GM23248 (cell line): ENCODE measurements at regions not wholly inside any gene's neighbourhood (a gene's known extent, or its start where the extent isn't known, plus 50 kb on each side); places are given as distances from the start of the nearest gene placed in this dataset.

Experiments
- DNase-seq: peaks from one replicate; pipeline ENCODE4 v3.0.0-alpha.2; 2015
- H2AFZ ChIP-seq: fragments of 200-600 bp; sonication (generic); 2 replicates; pipeline ENCODE4 v1.6.1; 2016; ENCODE audit warnings: antibody characterized with exemption
- H3F3A ChIP-seq: fragments of 200-600 bp; sonication (generic); 2 replicates; pipeline ENCODE4 v1.6.1; 2016; ENCODE audit warnings: mild to moderate bottlenecking, antibody characterized with exemption, mixed run types; ENCODE audit not compliant: insufficient read depth
- H3K27ac ChIP-seq: fragments of 200-600 bp; sonication (generic); 2 replicates; pipeline ENCODE4 v1.5.1; 2016; ENCODE audit warnings: mild to moderate bottlenecking
- H3K27me3 ChIP-seq: fragments of 200-600 bp; sonication (generic); replicated peaks from 2 replicates; pipeline ENCODE4 v1.6.1; 2016; ENCODE audit warnings: mild to moderate bottlenecking; ENCODE audit not compliant: insufficient read depth
- H3K36me3 ChIP-seq: fragments of 200-600 bp; sonication (generic); 2 replicates; pipeline ENCODE4 v1.6.1; 2016; ENCODE audit warnings: low read depth, mild to moderate bottlenecking
- H3K4me1 ChIP-seq: fragments of 200-600 bp; sonication (generic); 2 replicates; pipeline ENCODE4 v1.6.1; 2016; ENCODE audit warnings: mild to moderate bottlenecking; ENCODE audit not compliant: insufficient read depth
- H3K4me2 ChIP-seq: fragments of 200-600 bp; sonication (generic); one replicate; pipeline ENCODE4 v1.6.1; 2016; ENCODE audit warnings: mild to moderate bottlenecking; ENCODE audit not compliant: unreplicated experiment
- H3K4me3 ChIP-seq: fragments of 200-600 bp; sonication (generic); 2 replicates; pipeline ENCODE4 v1.5.1; 2016; ENCODE audit warnings: mild to moderate bottlenecking
- H3K79me2 ChIP-seq: fragments of 200-600 bp; sonication (generic); 2 replicates; pipeline ENCODE4 v1.6.1; 2016; ENCODE audit warnings: mild to moderate bottlenecking; ENCODE audit not compliant: insufficient read depth
- H3K9ac ChIP-seq: fragments of 200-600 bp; sonication (generic); 2 replicates; pipeline ENCODE4 v1.6.1; 2016; ENCODE audit warnings: mild to moderate bottlenecking
- H3K9me2 ChIP-seq: fragments of 200-600 bp; sonication (generic); 2 replicates; pipeline ENCODE4 v1.6.1; 2016; ENCODE audit warnings: mixed run types, mild to moderate bottlenecking, moderate library complexity; ENCODE audit not compliant: insufficient read depth
- H3K9me3 ChIP-seq: fragments of 200-600 bp; sonication (generic); one replicate; pipeline ENCODE4 v1.6.1; 2017; ENCODE audit warnings: low read depth
- H4K20me1 ChIP-seq: fragments of 200-600 bp; sonication (generic); 2 replicates; pipeline ENCODE4 v1.6.0; 2016; ENCODE audit not compliant: insufficient read depth
- EZH2 ChIP-seq: fragments of 200-600 bp; sonication (generic); IDR thresholded peaks from 2 replicates; pipeline ENCODE4 v1.6.1; 2018; ENCODE audit warnings: antibody characterized with exemption, mild to moderate bottlenecking; ENCODE audit not compliant: insufficient read depth, poor library complexity, severe bottlenecking
- EZH2phosphoT487 ChIP-seq: fragments of 200-600 bp; sonication (generic); IDR thresholded peaks from 2 replicates; pipeline ENCODE4 v1.6.1; 2018; ENCODE audit warnings: antibody characterized with exemption, moderate library complexity, mild to moderate bottlenecking, low read depth; ENCODE audit not compliant: insufficient read depth
- WGBS, 2 experiments: methylation state at CpG; one replicate each; pipeline ENCODE4 v1.1.6; 2015 to 2017; ENCODE audit warnings: low lambda C conversion rate in 2 of 2, low coverage in 1 of 2; ENCODE audit errors: missing lambda C conversion rate in 2 of 2; 5-methylcytosine and 5-hydroxymethylcytosine counted together
- in situ Hi-C: fragments of 300-500 bp; cut with MboI; formaldehyde crosslinking; loops from 2 replicates; pipeline ENCODE4 v1.15.0; 2020

GRCh38 chr10:2972216-2972615, 95.1 kb upstream of the PFKP start:
- no peaks in the 10 kb centered on the region for H3K79me2 ChIP-seq
- in situ Hi-C loops, result no loop called here
- H3K27me3 ChIP-seq, result peaks cover 2% of the 10 kb centered on the region; the same call in 1 of the 2 replicates
- peaks cover 10% of the 10 kb centered on the region for H3K4me1 ChIP-seq
- H3K27ac ChIP-seq, result no peak overlapping the region
- no peaks in the 10 kb centered on the region for H3K36me3 ChIP-seq
- no peaks in the 10 kb centered on the region for H4K20me1 ChIP-seq
- H3K9me3 ChIP-seq, result no peaks in the 10 kb centered on the region
- H3K9me2 ChIP-seq, result no peaks in the 10 kb centered on the region
- no peak overlapping the region for H3K4me2 ChIP-seq
- WGBS, 2 experiments, result 66 to 69% methylated on average over 7 of the region's 7 CpGs
- H3K9ac ChIP-seq, result no peak overlapping the region
- H3K4me3 ChIP-seq, result no peak overlapping the region
- peaks cover 12% of the 10 kb centered on the region for H3F3A ChIP-seq
- H2AFZ ChIP-seq, result no peak overlapping the region
- DNase-seq, result no peak
- TF ChIP-seq EZH2, result no peak
- no peak for TF ChIP-seq EZH2phosphoT487

DNA sequence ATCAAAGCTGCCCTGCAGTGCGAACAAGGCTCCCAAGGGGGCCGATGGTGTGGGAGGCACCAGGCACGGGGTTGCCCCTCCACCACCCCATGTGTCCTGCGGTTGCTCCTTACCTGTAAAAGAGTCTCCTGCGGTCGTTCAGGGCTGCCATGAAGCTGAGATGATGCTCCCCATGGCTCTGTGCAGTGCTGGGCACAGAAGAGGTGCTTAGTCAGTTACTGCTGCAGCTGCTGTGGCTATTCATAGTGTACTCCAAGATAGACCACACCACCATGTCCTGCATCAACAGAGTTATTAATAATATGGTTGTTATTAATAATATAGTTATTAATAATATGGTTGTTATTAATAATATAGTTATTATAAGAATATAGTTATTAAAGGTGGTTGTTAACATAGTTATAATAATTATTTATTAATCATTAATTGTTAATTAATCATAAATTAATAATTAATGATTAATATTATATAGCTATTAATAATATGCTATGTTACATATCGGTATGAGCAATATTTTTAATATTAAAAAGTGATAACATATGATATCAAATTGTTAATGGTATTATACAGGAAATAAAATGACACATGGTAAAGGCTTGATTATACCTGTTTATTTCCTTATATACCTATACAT, 97.0 kb upstream of the PFKP start:
- Histone ChIP-seq H3K4me3 (no peak overlapping the region), H3K9ac (no peak overlapping the region), H3K79me2 (no peaks in the 10 kb centered on the region), H3K27me3 (peaks cover 10% of the 10 kb centered on the region), H4K20me1 (no peaks in the 10 kb centered on the region), H3F3A (peaks cover 12% of the 10 kb centered on the region), H3K4me1 (peaks cover 10% of the 10 kb centered on the region), H3K4me2 (no peak overlapping the region), H2AFZ (no peak overlapping the region), H3K9me2 (no peaks in the 10 kb centered on the region), H3K27ac (no peak overlapping the region), H3K9me3 (no peaks in the 10 kb centered on the region), H3K36me3 (no peaks in the 10 kb centered on the region)
- in situ Hi-C loops, result no loop called here
- 44 to 45% methylated on average over 7 of the region's 7 CpGs for WGBS, 2 experiments
- no peak for DNase-seq
- no peak for TF ChIP-seq EZH2
- no peak for TF ChIP-seq EZH2phosphoT487

- Histone ChIP-seq H3K27me3 (peaks cover 10% of the 10 kb centered on the region), H3K79me2 (no peaks in the 10 kb centered on the region), H2AFZ (no peak overlapping the region), H3K9ac (no peak overlapping the region), H3K36me3 (no peaks in the 10 kb centered on the region), H3K27ac (no peak overlapping the region), H3K9me3 (no peaks in the 10 kb centered on the region), H3K4me3 (no peak overlapping the region), H3F3A (peaks cover 12% of the 10 kb centered on the region), H4K20me1 (no peaks in the 10 kb centered on the region), H3K4me1 (peaks cover 10% of the 10 kb centered on the region), H3K9me2 (no peaks in the 10 kb centered on the region), H3K4me2 (no peak overlapping the region)
- 17 to 24% methylated on average over 9 of the region's 9 CpGs for WGBS, 2 experiments
- TF ChIP-seq EZH2phosphoT487 (no peak), EZH2 (no peak)
- in situ Hi-C loops, result no loop called here
- DNase-seq, result peak; percentile 84
Measured at GRCh38 chr10:2968401-2969058, 98.8 kb upstream of the PFKP start.

DNA sequence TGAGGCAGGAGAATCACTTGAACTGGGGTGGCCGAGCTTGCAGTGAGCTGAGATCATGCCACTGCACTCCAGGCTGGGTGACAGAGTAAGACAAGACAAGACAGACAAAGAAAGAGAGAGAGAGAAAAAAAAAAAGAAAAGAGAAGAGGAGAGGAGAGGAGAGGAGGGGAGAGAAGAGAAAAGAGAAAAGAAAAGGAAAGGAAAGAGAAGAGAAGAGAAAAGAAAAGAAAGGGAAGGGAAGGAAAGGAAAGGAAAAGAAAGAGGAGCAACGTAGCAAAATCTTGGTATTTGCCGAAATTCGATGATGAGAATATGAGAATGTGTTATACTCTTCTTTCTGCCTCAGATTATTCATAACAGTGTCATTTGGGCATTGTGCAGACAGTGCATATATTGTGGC, 101.2 kb upstream of the PFKP start:
- in situ Hi-C loops, result no loop called here
- H3F3A ChIP-seq, result peaks cover 12% of the 10 kb centered on the region
- no peaks in the 10 kb centered on the region for H3K9me3 ChIP-seq
- no peak overlapping the region for H3K27ac ChIP-seq
- H3K4me3 ChIP-seq, result no peak overlapping the region
- H3K9ac ChIP-seq, result no peak overlapping the region
- peaks cover 10% of the 10 kb centered on the region for H3K4me1 ChIP-seq
- no peaks in the 10 kb centered on the region for H3K9me2 ChIP-seq
- peaks cover 12% of the 10 kb centered on the region for H3K27me3 ChIP-seq
- no peak for DNase-seq
- WGBS, 2 experiments, result 40 to 52% methylated on average over 4 of the region's 4 CpGs
- no peaks in the 10 kb centered on the region for H3K79me2 ChIP-seq
- H3K36me3 ChIP-seq, result no peaks in the 10 kb centered on the region
- H3K4me2 ChIP-seq, result no peak overlapping the region
- H4K20me1 ChIP-seq, result no peaks in the 10 kb centered on the region
- TF ChIP-seq EZH2phosphoT487, result no peak
- no peak for TF ChIP-seq EZH2
- no peak overlapping the region for H2AFZ ChIP-seq
